ENCODE measurements at regions not wholly inside any gene's neighbourhood (a gene's known extent, or its start where the extent isn't known, plus 50 kb on each side); places are given as distances from the start of the nearest gene placed in this dataset.

DNA sequence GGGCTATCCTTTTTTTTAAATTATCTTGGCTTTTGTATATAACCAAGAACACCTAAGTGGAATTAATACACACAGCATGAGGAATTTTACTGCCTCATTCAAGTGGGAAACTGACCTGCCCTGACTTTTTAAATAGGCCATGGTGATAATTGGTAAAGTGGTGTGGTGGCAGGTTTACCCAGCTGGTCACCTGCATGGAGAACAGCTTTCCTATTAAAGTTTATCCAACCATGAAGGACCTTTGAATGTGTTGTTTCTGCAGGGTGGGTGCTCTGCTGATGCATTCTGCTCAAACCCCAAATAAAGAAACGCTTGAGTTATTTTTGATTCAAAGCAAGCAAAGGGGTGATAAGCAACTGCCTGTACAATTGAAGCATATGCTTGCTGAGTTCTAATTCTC lies 261.0 kb upstream of the GRIN3A start:
- H3K4me2 ChIP-seq (ENCODE audit: low read length): no peak overlapping the region
- H3F3A ChIP-seq (ENCODE audit: insufficient read depth, low read length, poor library complexity, severe bottlenecking): no peaks in the 10 kb centered on the region
- TF ChIP-seq, protein P1, sequence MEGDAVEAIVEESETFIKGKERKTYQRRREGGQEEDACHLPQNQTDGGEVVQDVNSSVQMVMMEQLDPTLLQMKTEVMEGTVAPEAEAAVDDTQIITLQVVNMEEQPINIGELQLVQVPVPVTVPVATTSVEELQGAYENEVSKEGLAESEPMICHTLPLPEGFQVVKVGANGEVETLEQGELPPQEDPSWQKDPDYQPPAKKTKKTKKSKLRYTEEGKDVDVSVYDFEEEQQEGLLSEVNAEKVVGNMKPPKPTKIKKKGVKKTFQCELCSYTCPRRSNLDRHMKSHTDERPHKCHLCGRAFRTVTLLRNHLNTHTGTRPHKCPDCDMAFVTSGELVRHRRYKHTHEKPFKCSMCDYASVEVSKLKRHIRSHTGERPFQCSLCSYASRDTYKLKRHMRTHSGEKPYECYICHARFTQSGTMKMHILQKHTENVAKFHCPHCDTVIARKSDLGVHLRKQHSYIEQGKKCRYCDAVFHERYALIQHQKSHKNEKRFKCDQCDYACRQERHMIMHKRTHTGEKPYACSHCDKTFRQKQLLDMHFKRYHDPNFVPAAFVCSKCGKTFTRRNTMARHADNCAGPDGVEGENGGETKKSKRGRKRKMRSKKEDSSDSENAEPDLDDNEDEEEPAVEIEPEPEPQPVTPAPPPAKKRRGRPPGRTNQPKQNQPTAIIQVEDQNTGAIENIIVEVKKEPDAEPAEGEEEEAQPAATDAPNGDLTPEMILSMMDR (IDR thresholded peaks at IDR 0.05; ENCODE audit: poor library complexity, severe bottlenecking): no peak
- TF ChIP-seq SMC3 (conservative IDR thresholded peaks at IDR 0.05; ENCODE audit: poor library complexity) (no peak), RAD21 (conservative IDR thresholded peaks at IDR 0.05) (no peak), EP300 (conservative IDR thresholded peaks at IDR 0.05; ENCODE audit: poor library complexity, severe bottlenecking) (no peak), MXI1 (conservative IDR thresholded peaks at IDR 0.05; ENCODE audit: poor library complexity, severe bottlenecking) (no peak), POLR2AphosphoS5 (IDR thresholded peaks at IDR 0.05) (no peak), TAF1 (IDR thresholded peaks at IDR 0.05; ENCODE audit: low read depth) (no peak)
- TF ChIP-seq, protein P2, sequence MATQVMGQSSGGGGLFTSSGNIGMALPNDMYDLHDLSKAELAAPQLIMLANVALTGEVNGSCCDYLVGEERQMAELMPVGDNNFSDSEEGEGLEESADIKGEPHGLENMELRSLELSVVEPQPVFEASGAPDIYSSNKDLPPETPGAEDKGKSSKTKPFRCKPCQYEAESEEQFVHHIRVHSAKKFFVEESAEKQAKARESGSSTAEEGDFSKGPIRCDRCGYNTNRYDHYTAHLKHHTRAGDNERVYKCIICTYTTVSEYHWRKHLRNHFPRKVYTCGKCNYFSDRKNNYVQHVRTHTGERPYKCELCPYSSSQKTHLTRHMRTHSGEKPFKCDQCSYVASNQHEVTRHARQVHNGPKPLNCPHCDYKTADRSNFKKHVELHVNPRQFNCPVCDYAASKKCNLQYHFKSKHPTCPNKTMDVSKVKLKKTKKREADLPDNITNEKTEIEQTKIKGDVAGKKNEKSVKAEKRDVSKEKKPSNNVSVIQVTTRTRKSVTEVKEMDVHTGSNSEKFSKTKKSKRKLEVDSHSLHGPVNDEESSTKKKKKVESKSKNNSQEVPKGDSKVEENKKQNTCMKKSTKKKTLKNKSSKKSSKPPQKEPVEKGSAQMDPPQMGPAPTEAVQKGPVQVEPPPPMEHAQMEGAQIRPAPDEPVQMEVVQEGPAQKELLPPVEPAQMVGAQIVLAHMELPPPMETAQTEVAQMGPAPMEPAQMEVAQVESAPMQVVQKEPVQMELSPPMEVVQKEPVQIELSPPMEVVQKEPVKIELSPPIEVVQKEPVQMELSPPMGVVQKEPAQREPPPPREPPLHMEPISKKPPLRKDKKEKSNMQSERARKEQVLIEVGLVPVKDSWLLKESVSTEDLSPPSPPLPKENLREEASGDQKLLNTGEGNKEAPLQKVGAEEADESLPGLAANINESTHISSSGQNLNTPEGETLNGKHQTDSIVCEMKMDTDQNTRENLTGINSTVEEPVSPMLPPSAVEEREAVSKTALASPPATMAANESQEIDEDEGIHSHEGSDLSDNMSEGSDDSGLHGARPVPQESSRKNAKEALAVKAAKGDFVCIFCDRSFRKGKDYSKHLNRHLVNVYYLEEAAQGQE (IDR thresholded peaks at IDR 0.05; ENCODE audit: borderline replicate concordance): no peak
- H2AFZ ChIP-seq (ENCODE audit: low read depth, low read length): no peak overlapping the region
- H3K9ac ChIP-seq (ENCODE audit: low read length): no peak overlapping the region
- no peaks in the 10 kb centered on the region for H4K20me1 ChIP-seq (ENCODE audit: insufficient read depth)
- H3K9me2 ChIP-seq (ENCODE audit: insufficient read depth, low read length): no peaks in the 10 kb centered on the region
- no peaks in the 10 kb centered on the region for H3K36me3 ChIP-seq (ENCODE audit: insufficient read depth, low read length)
- H3K27ac ChIP-seq (ENCODE audit: low read length): no peak overlapping the region
- no peaks in the 10 kb centered on the region for H3K27me3 ChIP-seq (ENCODE audit: insufficient read depth, low read depth, low read length)
- H3K79me2 ChIP-seq (replicated peaks; ENCODE audit: insufficient read depth, low read length): no peaks in the 10 kb centered on the region
- H3K4me3 ChIP-seq (ENCODE audit: low read length): no peak overlapping the region
- H3K9me3 ChIP-seq (ENCODE audit: low read length): no peaks in the 10 kb centered on the region

GRCh38 chr9:101995231-101995630 lies 256.8 kb upstream of the GRIN3A start:
- Histone ChIP-seq H3K4me2 (ENCODE audit: low read length) (no peak overlapping the region), H3K9me3 (ENCODE audit: low read length) (no peaks in the 10 kb centered on the region), H3K9me2 (ENCODE audit: insufficient read depth, low read length) (no peaks in the 10 kb centered on the region), H3K36me3 (ENCODE audit: insufficient read depth, low read length) (no peaks in the 10 kb centered on the region), H3K27me3 (ENCODE audit: insufficient read depth, low read depth, low read length) (no peaks in the 10 kb centered on the region), H4K20me1 (ENCODE audit: insufficient read depth) (no peaks in the 10 kb centered on the region), H3K4me3 (ENCODE audit: low read length) (no peak overlapping the region), H2AFZ (ENCODE audit: low read depth, low read length) (no peak overlapping the region), H3K27ac (ENCODE audit: low read length) (no peak overlapping the region), H3K79me2 (replicated peaks; ENCODE audit: insufficient read depth, low read length) (no peaks in the 10 kb centered on the region), H3K9ac (ENCODE audit: low read length) (no peak overlapping the region), H3F3A (ENCODE audit: insufficient read depth, low read length, poor library complexity, severe bottlenecking) (no peaks in the 10 kb centered on the region)
- no peak for TF ChIP-seq EP300 (conservative IDR thresholded peaks at IDR 0.05; ENCODE audit: poor library complexity, severe bottlenecking)
- no peak for TF ChIP-seq RAD21 (conservative IDR thresholded peaks at IDR 0.05)
- TF ChIP-seq, protein P1 (IDR thresholded peaks at IDR 0.05; ENCODE audit: poor library complexity, severe bottlenecking): no peak
- TF ChIP-seq TAF1 (IDR thresholded peaks at IDR 0.05; ENCODE audit: low read depth): no peak
- TF ChIP-seq, protein P2 (IDR thresholded peaks at IDR 0.05; ENCODE audit: borderline replicate concordance): no peak
- TF ChIP-seq POLR2AphosphoS5 (IDR thresholded peaks at IDR 0.05): no peak
- no peak for TF ChIP-seq EZH2 (IDR thresholded peaks at IDR 0.05; ENCODE audit: borderline replicate concordance, insufficient read depth, low read length, poor library complexity, severe bottlenecking)
- TF ChIP-seq SMC3 (conservative IDR thresholded peaks at IDR 0.05; ENCODE audit: poor library complexity): no peak
- TF ChIP-seq MXI1 (conservative IDR thresholded peaks at IDR 0.05; ENCODE audit: poor library complexity, severe bottlenecking): no peak

All from neural cell (in vitro differentiated cells).